Small intestine (tissue), 7 donors: ENCODE measurements at regions not wholly inside any gene's neighbourhood (a gene's known extent, or its start where the extent isn't known, plus 50 kb on each side); places are given as distances from the start of the nearest gene placed in this dataset.
A peak's percentile ranks its signal among the peaks of the same experiment; 100 is the strongest.

ENCODE experiments used
- DNase-seq, 2 donors: peaks; one replicate each; pipeline versions ENCODE4 v3.0.0 to v3.0.0-alpha.2; 2013
- FAIRE-seq: peaks from 2 replicates; lab custom pipeline; 2012; peaks lifted over from hg19 to GRCh38; lab: Jason Lieb, UNC
- H3K27ac ChIP-seq, 3 donors: one replicate each; pipeline ENCODE4 v1.5.1; 2013; ENCODE audit warnings: low read length in 2 of 3, mild to moderate bottlenecking in 2 of 3, control low read depth in 1 of 3, inconsistent platforms in 1 of 3, low read depth in 1 of 3, moderate library complexity in 1 of 3
- H3K27me3 ChIP-seq, 3 donors: one replicate each; pipeline ENCODE4 v1.6.1; 2013; ENCODE audit warnings: low read length in 3 of 3, inconsistent platforms in 1 of 3; ENCODE audit not compliant: control insufficient read depth in 3 of 3, insufficient read depth in 3 of 3
- H3K36me3 ChIP-seq, 3 donors: one replicate each; pipeline ENCODE4 v1.6.1; 2013; ENCODE audit warnings: low read length in 3 of 3, inconsistent platforms in 1 of 3, low read depth in 1 of 3, mild to moderate bottlenecking in 1 of 3, moderate library complexity in 1 of 3; ENCODE audit not compliant: control insufficient read depth in 3 of 3, insufficient read depth in 2 of 3
- H3K4me1 ChIP-seq, 3 donors: one replicate each; pipeline ENCODE4 v1.6.1; 2013; ENCODE audit warnings: low read length in 2 of 3, inconsistent platforms in 1 of 3, low read depth in 1 of 3, mild to moderate bottlenecking in 1 of 3, moderate library complexity in 1 of 3; ENCODE audit not compliant: control insufficient read depth in 3 of 3, insufficient read depth in 2 of 3
- H3K4me3 ChIP-seq, 3 donors: one replicate each; pipeline ENCODE4 v1.5.1; 2013; ENCODE audit warnings: low read length in 3 of 3, control low read depth in 1 of 3, inconsistent platforms in 1 of 3, low read depth in 1 of 3, mild to moderate bottlenecking in 1 of 3, moderate library complexity in 1 of 3
- H3K9me3 ChIP-seq, 2 donors: one replicate each; pipeline ENCODE4 v1.6.1; 2013; ENCODE audit warnings: low read depth in 1 of 2, low read length in 1 of 2; ENCODE audit not compliant: control insufficient read depth in 2 of 2, insufficient read depth in 1 of 2
- WGBS, 3 donors: extraction: QIAGEN DNeasy Blood & Tissue Kit; methylation state at CpG; one replicate each; pipeline ENCODE4 v1.1.7; 2013; 5-methylcytosine and 5-hydroxymethylcytosine counted together
- donor health status: healthy with polysubstance abuse.
- donor health status: control.
- donor health status: control.
- donor health status: Bipolar disorder and iron deficiency.
- donor health status: healthy.

- Histone ChIP-seq H3K27ac (no peak overlapping the region), H3K9me3 (no peaks in the 10 kb centered on the region), H3K4me1 (peaks cover 0 to 25% (median 0%) of the 10 kb centered on the region in 3 donors), H3K4me3 (no peak overlapping the region), H3K27me3 (no peaks in the 10 kb centered on the region), H3K36me3 (no peaks in the 10 kb centered on the region)
- 77 to 80% (median 80%) methylated on average over 4 of the region's 4 CpGs for WGBS, 3 donors
- FAIRE-seq (no peak), DNase-seq (no peak)
These were observed 101.2 kb upstream of the CITED2 start for GRCh38 chr6:139475646-139476045.

GRCh38 chr6:139475241-139475640 is 100.8 kb upstream of the CITED2 start:
- Histone ChIP-seq H3K4me3 (no peak overlapping the region), H3K36me3 (no peaks in the 10 kb centered on the region), H3K9me3 (no peaks in the 10 kb centered on the region), H3K27me3 (no peaks in the 10 kb centered on the region), H3K4me1 (peaks cover 0 to 25% (median 0%) of the 10 kb centered on the region in 3 donors), H3K27ac (peak overlapping the region in 1 of 3 donors; percentile 52)
- DNase-seq (no peak), FAIRE-seq (no peak)
- WGBS, 3 donors, result 74 to 87% (median 83%) methylated on average over 5 of the region's 5 CpGs

- H3K4me3 ChIP-seq, result no peak overlapping the region
- no peaks in the 10 kb centered on the region for H3K36me3 ChIP-seq
- FAIRE-seq, result no peak
- H3K27me3 ChIP-seq, result no peaks in the 10 kb centered on the region
- DNase-seq, result peak; percentile 11 to 54
- 12 to 26% (median 14%) methylated on average over 7 of the region's 7 CpGs for WGBS, 3 donors
- peaks cover 0 to 25% (median 0%) of the 10 kb centered on the region in 3 donors for H3K4me1 ChIP-seq
- H3K27ac ChIP-seq, result peak overlapping the region in 2 of 3 donors; percentile 2 to 52
- no peaks in the 10 kb centered on the region for H3K9me3 ChIP-seq
These were observed 100.0 kb upstream of the CITED2 start for GRCh38 chr6:139474145-139475108.

- no peak for FAIRE-seq
- H3K4me3 ChIP-seq, result no peak overlapping the region
- no peaks in the 10 kb centered on the region for H3K36me3 ChIP-seq
- no peak for DNase-seq
- peak overlapping the region in 1 of 3 donors; percentile 43 for H3K27ac ChIP-seq
- H3K4me1 ChIP-seq, result peaks cover 0 to 25% (median 0%) of the 10 kb centered on the region in 3 donors
- no peaks in the 10 kb centered on the region for H3K27me3 ChIP-seq
- WGBS, 3 donors, result 59 to 77% (median 66%) methylated on average over 2 of the region's 2 CpGs
- H3K9me3 ChIP-seq, result no peaks in the 10 kb centered on the region
These were observed 99.3 kb upstream of the CITED2 start for GRCh38 chr6:139473731-139474130.

GRCh38 chr6:139473231-139473701 is 98.8 kb upstream of the CITED2 start:
- 72 to 85% (median 78%) methylated on average over 14 of the region's 14 CpGs for WGBS, 3 donors
- no peak for FAIRE-seq

GRCh38 chr6:139472351-139473015 is 98.0 kb upstream of the CITED2 start:
- no peak overlapping the region for H3K4me3 ChIP-seq
- peaks cover 0 to 25% (median 0%) of the 10 kb centered on the region in 3 donors for H3K4me1 ChIP-seq
- WGBS, 3 donors, result 79 to 97% (median 88%) methylated on average over 12 of the region's 12 CpGs
- no peak for DNase-seq
- FAIRE-seq, result no peak
- H3K27ac ChIP-seq, result peak overlapping the region in 2 of 3 donors; percentile 0 to 21
- H3K9me3 ChIP-seq, result no peaks in the 10 kb centered on the region
- no peaks in the 10 kb centered on the region for H3K36me3 ChIP-seq
- no peaks in the 10 kb centered on the region for H3K27me3 ChIP-seq

More at GRCh38 chr6:139473231-139473701, 98.8 kb upstream of the CITED2 start:
- Histone ChIP-seq H3K9me3 (no peaks in the 10 kb centered on the region), H3K4me3 (no peak overlapping the region), H3K27ac (peak overlapping the region in 2 of 3 donors; percentile 0 to 43), H3K36me3 (no peaks in the 10 kb centered on the region), H3K27me3 (no peaks in the 10 kb centered on the region), H3K4me1 (peaks cover 0 to 25% (median 0%) of the 10 kb centered on the region in 3 donors)
- no peak for DNase-seq

GRCh38 chr6:139470997-139471396 is 96.5 kb upstream of the CITED2 start:
- no peak overlapping the region for H3K27ac ChIP-seq
- no peak overlapping the region for H3K4me3 ChIP-seq
- H3K4me1 ChIP-seq, result peaks cover 0 to 15% (median 0%) of the 10 kb centered on the region in 3 donors
- no peak for DNase-seq
- WGBS, 3 donors, result 95 to 97% (median 96%) methylated on average over 8 of the region's 8 CpGs
- H3K9me3 ChIP-seq, result no peaks in the 10 kb centered on the region
- H3K36me3 ChIP-seq, result no peaks in the 10 kb centered on the region
- no peaks in the 10 kb centered on the region for H3K27me3 ChIP-seq
- no peak for FAIRE-seq

- no peak overlapping the region for H3K27ac ChIP-seq
- 66 to 68% (median 68%) methylated on average over 4 of the region's 4 CpGs for WGBS, 3 donors
- DNase-seq (no peak), FAIRE-seq (no peak)
- no peak overlapping the region for H3K4me3 ChIP-seq
- no peaks in the 10 kb centered on the region for H3K27me3 ChIP-seq
- no peaks in the 10 kb centered on the region for H3K4me1 ChIP-seq
- no peaks in the 10 kb centered on the region for H3K9me3 ChIP-seq
- no peaks in the 10 kb centered on the region for H3K36me3 ChIP-seq
These were observed 93.9 kb upstream of the CITED2 start for GRCh38 chr6:139468178-139468819.
